HL-60/S4 treated with retinoic acid at 250 ng/mL for 4 days and 3 days (cell line): ENCODE measurements at regions not wholly inside any gene's neighbourhood (a gene's known extent, or its start where the extent isn't known, plus 50 kb on each side); places are given as distances from the start of the nearest gene placed in this dataset.
"Not testable (repeated sequence)": the region's sequence is repeated elsewhere in the genome, so short reads cannot be mapped to it uniquely, and the experiment has no call there.

Experiments used
- in situ Hi-C: fragments of 300-500 bp; cut with MboI; formaldehyde crosslinking; loops from 2 replicates; pipeline ENCODE4 v1.7.0; 2022; ENCODE audit warnings: low sequenced_read_pairs

GRCh38 chr5:14054965-14055963 is 87.9 kb upstream of the TRIO start:
- in situ Hi-C loops: no loop called here

- in situ Hi-C loops: no loop called here
Measured at GRCh38 chr5:14054111-14054854, 88.9 kb upstream of the TRIO start.

- in situ Hi-C loops: no loop called here
Measured at GRCh38 chr5:14050821-14051220, 92.3 kb upstream of the TRIO start.

GRCh38 chr5:14048434-14048833 is 94.7 kb upstream of the TRIO start:
- in situ Hi-C loops: no loop called here

- in situ Hi-C loops: no loop called here
Measured at GRCh38 chr5:14041528-14042192, 97.2 kb upstream of the DNAH5 start.

GRCh38 chr5:14040542-14040941 is 96.1 kb upstream of the DNAH5 start:
- in situ Hi-C loops: no loop called here

GRCh38 chr5:14039576-14039975 is 95.1 kb upstream of the DNAH5 start:
- in situ Hi-C loops: no loop called here

- in situ Hi-C loops: no loop called here
Measured at GRCh38 chr5:14039063-14039462, 94.6 kb upstream of the DNAH5 start.

- in situ Hi-C loops: no loop called here
Measured at GRCh38 chr5:14038341-14038959, 94.0 kb upstream of the DNAH5 start.

- in situ Hi-C loops: no loop called here
Measured at GRCh38 chr5:14036947-14037346, 92.5 kb upstream of the DNAH5 start.

GRCh38 chr5:14036514-14036913 is 92.0 kb upstream of the DNAH5 start:
- in situ Hi-C loops: no loop called here

- in situ Hi-C loops: no loop called here
Measured at GRCh38 chr5:14035859-14036503, 91.5 kb upstream of the DNAH5 start.

- in situ Hi-C loops: no loop called here
Measured at GRCh38 chr5:14034963-14035362, 90.5 kb upstream of the DNAH5 start.

- in situ Hi-C loops: no loop called here
Measured at GRCh38 chr5:14032918-14033317, 88.4 kb upstream of the DNAH5 start.

- in situ Hi-C loops: no loop called here
Measured at GRCh38 chr5:14028938-14029584, 84.6 kb upstream of the DNAH5 start.

GRCh38 chr5:14028188-14028587 is 83.7 kb upstream of the DNAH5 start:
- in situ Hi-C loops: no loop called here

- in situ Hi-C loops: no loop called here
Measured at GRCh38 chr5:14025569-14026286, 81.2 kb upstream of the DNAH5 start.

GRCh38 chr5:14022971-14023370 is 78.5 kb upstream of the DNAH5 start:
- in situ Hi-C loops: no loop called here

- in situ Hi-C loops: not testable (repeated sequence)
Measured at GRCh38 chr5:14020944-14021343, 76.5 kb upstream of the DNAH5 start.
